Activated naive CD4-positive, alpha-beta T cell treated with anti-CD3 and anti-CD28 coated beads, Interleukin-2, amount 50 U/mL, for 72 hours (primary cell): ENCODE measurements at regions not wholly inside any gene's neighbourhood (a gene's known extent, or its start where the extent isn't known, plus 50 kb on each side); places are given as distances from the start of the nearest gene placed in this dataset.
"Not testable (repeated sequence)": the region's sequence is repeated elsewhere in the genome, so short reads cannot be mapped to it uniquely, and the experiment has no call there.

Experiments
- ATAC-seq, 2 donors: fragments of 150-1000 bp; cut with Tn5 transposase; 2 replicates each; pipeline ENCODE4 v1.10.0; 2021; ENCODE audit warnings: mild to moderate bottlenecking in 2 of 2, moderate library complexity in 2 of 2
- DNase-seq, 2 donors: peaks; one replicate each; pipeline ENCODE4 v3.0.0; 2021 to 2022; ENCODE audit warnings: low spot score in 2 of 2
- H3K27ac Mint-ChIP-seq, 2 donors: one replicate each; pipeline ENCODE4 v1.8.0; 2022; ENCODE audit warnings: mild to moderate bottlenecking in 2 of 2, mixed read lengths in 2 of 2
- H3K36me3 Mint-ChIP-seq, 2 donors: one replicate each; pipeline ENCODE4 v1.8.0; 2022; ENCODE audit warnings: mixed read lengths in 2 of 2
- H3K9me3 Mint-ChIP-seq, 2 donors: one replicate each; pipeline ENCODE4 v1.8.0; 2022; ENCODE audit warnings: mixed read lengths in 2 of 2

DNA sequence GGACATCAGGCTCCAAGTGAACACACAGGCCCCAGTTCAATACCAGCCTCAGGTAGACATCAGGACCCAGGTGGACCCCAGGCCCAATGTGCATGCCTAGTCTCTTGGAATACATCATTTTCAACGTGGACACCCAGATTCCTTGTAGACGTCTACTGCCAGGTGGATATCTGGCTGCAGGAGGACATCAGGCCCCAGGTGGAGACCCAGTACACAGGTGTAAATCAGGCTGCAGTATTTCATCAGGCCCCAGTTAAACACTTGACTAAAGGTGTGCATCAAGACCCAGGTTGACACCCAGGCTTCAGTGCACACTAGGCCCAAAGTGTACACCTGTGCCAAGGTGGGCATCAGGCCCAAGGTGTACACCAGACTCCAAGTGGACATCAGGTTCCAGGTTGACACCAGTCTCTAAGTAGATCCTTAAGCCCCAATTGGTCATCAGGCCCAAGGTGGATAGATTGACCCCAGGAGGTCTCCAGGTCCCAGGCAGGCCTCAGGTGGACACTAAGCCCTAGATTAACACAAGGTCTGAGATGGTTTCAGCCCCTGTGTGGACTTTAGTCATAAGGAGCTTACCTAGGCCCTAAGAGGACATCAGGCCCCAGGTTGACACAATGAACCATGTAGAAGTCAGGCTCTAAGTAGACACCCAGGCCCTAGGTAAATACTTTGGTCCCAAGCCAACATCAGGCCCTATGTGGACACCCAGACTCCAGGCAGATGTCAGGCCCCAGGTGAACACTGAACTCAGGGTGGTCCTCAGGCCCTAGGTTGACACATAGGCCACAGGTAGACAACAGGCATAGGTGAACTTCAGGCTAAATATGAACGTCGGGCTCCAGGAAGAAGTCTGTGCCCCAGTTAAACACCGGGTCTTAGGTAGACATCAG lies 1489.7 kb upstream of the TPTE start:
- not testable (repeated sequence) for H3K36me3 Mint-ChIP-seq, ATAC-seq, H3K27ac Mint-ChIP-seq, H3K9me3 Mint-ChIP-seq
- peak in 1 of 2 donors; percentile 2 for DNase-seq

DNA sequence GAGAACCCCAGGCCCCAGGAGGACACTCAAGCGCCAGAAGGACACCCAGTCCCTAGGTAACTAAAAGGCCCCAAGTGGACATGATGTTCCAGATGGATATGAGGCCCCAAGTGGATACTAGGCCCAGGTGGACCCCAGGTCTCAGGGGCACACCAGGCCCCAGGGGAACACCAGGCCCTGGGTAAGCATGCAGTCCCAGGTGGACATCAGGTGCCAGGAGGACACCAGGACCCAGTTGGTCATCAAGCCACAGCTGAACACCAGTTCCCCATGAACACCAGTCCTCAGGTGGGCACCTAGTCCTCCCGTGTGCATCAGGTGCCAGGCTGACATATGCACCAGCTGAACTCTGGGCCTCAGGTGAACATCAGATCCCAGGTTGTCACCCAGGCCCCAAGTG lies 1488.8 kb upstream of the TPTE start:
- not testable (repeated sequence) for H3K9me3 Mint-ChIP-seq, H3K27ac Mint-ChIP-seq, H3K36me3 Mint-ChIP-seq, ATAC-seq
- DNase-seq = peak in 1 of 2 donors; percentile 53

DNA sequence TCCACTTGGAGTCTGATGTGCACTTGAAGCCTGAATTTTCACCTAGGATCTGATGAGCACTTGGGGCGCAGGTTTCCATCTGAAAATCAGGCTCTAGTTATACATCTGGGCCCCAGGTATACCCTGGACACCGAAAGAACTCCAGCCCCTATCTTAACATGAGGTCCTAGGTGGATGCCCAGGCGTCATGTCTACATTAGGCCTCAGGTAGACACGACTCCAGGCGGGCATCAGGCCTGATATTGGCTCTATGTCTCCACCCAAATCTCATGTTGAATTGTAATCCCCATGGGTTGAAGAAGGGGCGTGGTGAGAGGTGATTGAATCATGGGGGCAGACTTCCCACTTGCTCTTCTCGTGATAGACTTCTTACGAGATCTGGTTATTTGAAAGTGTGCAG lies 1488.1 kb upstream of the TPTE start:
- H3K9me3 Mint-ChIP-seq, H3K27ac Mint-ChIP-seq, H3K36me3 Mint-ChIP-seq, ATAC-seq: not testable (repeated sequence)
- peak in 1 of 2 donors; percentile 5 for DNase-seq

DNA sequence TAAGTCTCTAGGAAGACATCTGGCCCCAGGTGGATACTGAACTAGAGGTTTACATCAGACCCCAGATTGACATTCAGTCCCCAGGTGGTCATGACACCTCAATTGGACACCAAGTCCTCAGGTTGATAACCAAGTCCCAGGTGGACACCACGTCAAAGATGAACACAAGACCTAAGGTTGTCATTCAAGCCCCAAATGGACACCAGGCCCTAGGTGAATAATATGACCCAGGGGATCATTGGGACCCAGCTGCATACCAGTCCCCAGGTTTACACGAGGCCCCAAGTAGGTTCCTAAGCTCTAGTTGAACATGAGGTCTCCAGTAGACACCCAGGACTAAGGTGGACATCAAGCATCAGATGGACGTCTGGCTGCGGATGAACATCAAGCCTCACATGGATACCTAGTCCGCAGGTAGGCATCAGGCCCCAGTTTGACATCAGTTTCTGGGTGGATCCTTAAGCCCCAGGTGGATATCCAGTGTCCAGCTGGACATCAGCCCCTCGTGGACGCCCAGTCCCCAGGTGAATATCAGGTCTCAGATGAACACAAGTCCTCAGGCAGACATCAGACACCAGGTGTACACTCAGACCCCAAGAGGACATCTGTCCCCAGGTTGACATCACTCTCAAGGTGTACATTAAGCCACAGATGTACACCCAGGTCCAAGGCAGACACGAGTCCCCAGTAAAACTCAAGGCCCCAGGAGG lies 1486.7 kb upstream of the TPTE start:
- peak in 1 of 2 donors; percentile 55 for DNase-seq
- not testable (repeated sequence) for H3K36me3 Mint-ChIP-seq, ATAC-seq, H3K27ac Mint-ChIP-seq, H3K9me3 Mint-ChIP-seq

DNA sequence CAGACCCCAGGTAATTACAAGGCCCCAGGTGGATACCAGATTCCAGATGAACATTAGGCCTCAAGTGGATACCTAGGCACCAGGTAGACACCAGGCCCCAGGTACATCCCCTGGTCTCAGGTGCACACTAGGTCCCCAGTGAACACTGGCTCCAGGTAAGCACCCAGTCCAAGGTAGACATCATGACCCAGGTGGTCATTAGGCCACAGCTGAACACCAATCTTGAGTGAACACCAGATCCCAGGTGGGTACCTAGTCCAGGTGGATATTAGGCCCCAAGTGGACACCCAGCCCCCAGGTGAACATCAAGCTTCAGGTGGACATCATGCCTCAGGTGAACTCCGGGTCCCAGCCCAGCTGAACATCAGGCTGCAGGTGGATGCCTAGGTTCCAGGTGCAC lies 1486.2 kb upstream of the TPTE start:
- not testable (repeated sequence) for H3K27ac Mint-ChIP-seq, H3K36me3 Mint-ChIP-seq, H3K9me3 Mint-ChIP-seq, ATAC-seq
- DNase-seq = peak in 1 of 2 donors; percentile 53

GRCh38 chr21:9035970-9036369 lies 1485.4 kb upstream of the TPTE start:
- peak in 1 of 2 donors; percentile 43 for DNase-seq
- not testable (repeated sequence) for H3K27ac Mint-ChIP-seq, ATAC-seq, H3K9me3 Mint-ChIP-seq
- peaks cover 13 to 16% of the 10 kb centered on the region in 2 donors for H3K36me3 Mint-ChIP-seq

DNA sequence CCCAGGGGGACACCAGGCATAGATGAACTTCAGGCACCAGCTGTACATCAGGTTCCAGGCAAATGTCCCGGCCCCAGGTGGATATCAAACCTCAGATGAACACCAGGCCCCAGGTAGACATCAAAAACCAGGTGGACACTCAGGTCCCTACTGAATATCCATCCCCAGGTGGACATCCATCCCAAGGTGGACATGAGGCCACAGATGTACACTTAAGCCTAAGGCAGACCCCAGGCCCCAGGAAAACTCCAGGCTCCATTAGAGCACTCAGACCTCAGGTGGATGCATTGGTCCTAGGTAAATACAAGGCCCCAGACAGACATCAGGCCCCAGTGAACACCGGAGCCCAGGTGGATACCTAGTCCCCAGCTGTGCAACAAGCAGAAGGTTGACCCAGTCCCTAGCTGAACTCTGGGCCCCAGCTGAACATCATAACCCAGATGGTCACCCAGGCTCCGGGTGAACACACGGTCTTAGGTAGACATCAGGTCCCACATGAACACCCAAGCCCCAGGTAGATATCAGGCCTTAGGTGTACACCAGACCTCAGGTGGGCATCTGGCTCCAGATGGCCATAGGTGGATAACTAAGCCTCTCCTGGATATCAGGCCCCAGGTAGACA lies 1484.3 kb upstream of the TPTE start:
- not testable (repeated sequence) for ATAC-seq, H3K9me3 Mint-ChIP-seq
- peak in 1 of 2 donors; percentile 52 for DNase-seq

GRCh38 chr21:9037588-9038544 lies 1483.5 kb upstream of the TPTE start:
- H3K9me3 Mint-ChIP-seq, ATAC-seq, H3K27ac Mint-ChIP-seq: not testable (repeated sequence)
- peak; percentile 2 to 56 for DNase-seq
- peaks cover 20 to 29% of the 10 kb centered on the region in 2 donors for H3K36me3 Mint-ChIP-seq

More for the DNA sequence above, 1484.3 kb upstream of the TPTE start:
- peaks cover 20 to 27% of the 10 kb centered on the region in 2 donors for H3K36me3 Mint-ChIP-seq
- not testable (repeated sequence) for H3K27ac Mint-ChIP-seq

DNA sequence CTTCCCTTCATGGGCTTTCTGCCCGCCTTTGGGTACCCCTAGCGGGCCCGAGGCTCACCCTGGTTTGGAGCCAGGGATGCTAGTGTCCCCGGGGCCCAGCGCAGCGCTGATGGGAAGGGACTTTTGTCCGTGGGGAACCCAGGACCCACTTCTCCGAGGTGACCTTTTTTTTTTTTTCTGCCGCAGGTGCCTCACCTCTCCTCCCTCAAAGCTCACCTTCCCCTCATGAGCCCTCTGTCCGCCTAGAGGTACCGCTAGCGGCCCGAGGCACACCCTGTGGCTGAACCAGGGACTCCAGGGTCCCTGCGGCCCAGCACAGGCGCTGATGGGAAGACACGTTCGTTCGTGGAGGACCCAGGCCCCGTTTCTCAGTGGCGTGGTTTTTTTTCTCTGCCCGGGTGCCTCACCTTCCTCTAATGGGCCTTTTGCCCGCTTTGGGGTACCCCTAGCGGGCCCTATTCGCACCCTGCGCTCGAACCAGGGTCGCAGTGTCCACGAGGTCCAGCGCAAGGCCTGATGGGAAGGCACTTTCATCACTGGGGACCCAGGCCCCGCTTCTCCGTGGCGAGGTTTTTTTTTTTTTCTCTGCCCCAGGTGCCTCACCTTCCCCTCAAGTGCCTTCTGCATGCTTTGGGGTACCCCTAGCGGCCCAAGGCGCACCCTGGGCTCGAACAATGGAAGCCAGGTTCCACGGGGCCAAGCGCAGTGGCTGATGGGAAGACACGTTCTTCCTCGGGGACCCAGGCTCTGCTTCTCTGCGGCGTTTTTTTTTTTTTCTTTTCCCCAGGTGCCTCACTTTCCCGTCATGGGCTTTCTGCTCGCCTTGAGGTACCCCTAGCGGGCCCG lies 1481.6 kb upstream of the TPTE start:
- peak; percentile 4 to 54 for DNase-seq
- not testable (repeated sequence) for ATAC-seq, H3K9me3 Mint-ChIP-seq, H3K27ac Mint-ChIP-seq
- peaks cover 20 to 29% of the 10 kb centered on the region in 2 donors for H3K36me3 Mint-ChIP-seq

DNA sequence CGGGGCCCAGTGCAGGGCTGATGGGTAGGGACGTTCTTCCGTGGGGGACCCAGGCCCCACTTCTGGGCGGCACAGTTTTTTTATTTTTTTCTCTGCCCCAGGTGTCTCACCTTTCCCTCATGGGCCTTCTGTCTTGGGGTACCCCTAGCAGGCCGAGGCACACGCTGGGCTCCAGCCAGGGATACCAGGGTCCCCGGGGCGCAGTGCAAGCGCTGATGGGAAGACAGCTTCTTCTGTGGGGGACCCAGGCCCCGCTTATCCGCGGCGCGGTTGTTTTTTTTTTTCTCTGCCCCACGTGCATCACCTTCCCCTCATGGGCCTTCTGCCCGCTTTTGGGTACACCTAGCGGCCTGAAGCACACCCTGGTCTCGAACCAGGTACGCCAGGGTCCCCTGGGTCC lies 1481.0 kb upstream of the TPTE start:
- H3K36me3 Mint-ChIP-seq = peaks cover 20 to 29% of the 10 kb centered on the region in 2 donors
- ATAC-seq, H3K9me3 Mint-ChIP-seq, DNase-seq, H3K27ac Mint-ChIP-seq: not testable (repeated sequence)

DNA sequence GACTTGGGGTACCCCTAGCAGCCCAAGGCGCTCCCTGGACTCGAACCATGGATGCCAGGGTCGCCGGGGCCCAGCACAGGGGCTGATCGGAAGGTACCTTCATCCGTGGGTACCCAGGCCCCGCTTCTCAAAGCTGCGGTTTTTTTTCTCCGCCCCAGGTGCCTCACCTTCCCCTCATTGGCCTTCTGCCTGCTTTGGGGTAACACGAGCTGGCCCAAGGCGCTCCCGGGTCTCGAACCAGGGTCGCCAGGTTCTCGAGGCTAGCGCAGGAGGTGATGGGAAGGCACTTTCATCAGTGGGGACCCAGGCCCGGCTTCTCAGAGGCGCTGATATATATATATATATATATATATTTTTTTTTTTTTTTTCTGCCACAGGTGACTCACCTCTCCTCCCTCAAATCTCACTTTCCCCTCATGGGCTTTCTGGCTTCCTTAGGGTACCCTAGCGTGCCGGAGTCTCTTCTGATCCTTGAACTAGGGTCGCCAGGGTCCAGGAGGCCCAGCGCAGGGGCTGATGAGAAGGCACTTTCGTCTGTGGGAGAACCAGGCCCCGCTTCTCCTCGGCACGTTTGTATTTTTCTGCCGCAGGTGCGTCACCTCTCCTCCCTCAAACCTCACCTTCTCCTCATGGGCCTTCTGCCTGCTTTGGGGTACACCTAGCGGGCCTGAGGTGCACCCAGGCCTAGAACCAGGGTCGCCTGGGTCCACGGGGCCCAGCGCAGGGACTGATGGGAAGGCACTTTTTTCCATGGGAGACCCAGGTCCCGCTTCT lies 1480.0 kb upstream of the TPTE start:
- not testable (repeated sequence) for DNase-seq, ATAC-seq, H3K9me3 Mint-ChIP-seq, H3K27ac Mint-ChIP-seq
- H3K36me3 Mint-ChIP-seq = peaks cover 20 to 29% of the 10 kb centered on the region in 2 donors

GRCh38 chr21:9043089-9043488 lies 1478.3 kb upstream of the TPTE start:
- not testable (repeated sequence) for DNase-seq, H3K27ac Mint-ChIP-seq, H3K9me3 Mint-ChIP-seq
- ATAC-seq = peak in 1 of 2 donors; percentile 44
- H3K36me3 Mint-ChIP-seq = peaks cover 20 to 29% of the 10 kb centered on the region in 2 donors

DNA sequence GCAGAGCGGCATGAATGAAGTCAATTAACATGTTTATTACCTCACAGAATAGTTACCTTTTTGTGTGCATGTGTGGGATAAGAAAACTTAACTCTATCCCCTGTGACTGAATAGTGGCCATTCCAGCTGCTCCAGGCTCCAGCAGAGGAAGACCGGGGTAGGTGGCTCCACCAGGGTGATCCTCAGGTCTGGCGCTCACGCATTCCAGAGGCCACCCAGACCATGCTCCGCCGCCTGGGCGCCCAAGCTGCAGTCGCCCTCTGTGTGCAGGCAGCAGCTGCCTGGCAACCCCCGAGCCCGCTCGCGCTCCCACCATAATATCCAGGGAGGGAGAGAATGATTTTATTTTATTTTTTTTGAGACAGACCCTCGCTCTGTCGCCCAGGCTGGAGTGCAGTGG lies 1474.5 kb upstream of the TPTE start:
- not testable (repeated sequence) for H3K27ac Mint-ChIP-seq, H3K9me3 Mint-ChIP-seq, H3K36me3 Mint-ChIP-seq, DNase-seq, ATAC-seq

DNA sequence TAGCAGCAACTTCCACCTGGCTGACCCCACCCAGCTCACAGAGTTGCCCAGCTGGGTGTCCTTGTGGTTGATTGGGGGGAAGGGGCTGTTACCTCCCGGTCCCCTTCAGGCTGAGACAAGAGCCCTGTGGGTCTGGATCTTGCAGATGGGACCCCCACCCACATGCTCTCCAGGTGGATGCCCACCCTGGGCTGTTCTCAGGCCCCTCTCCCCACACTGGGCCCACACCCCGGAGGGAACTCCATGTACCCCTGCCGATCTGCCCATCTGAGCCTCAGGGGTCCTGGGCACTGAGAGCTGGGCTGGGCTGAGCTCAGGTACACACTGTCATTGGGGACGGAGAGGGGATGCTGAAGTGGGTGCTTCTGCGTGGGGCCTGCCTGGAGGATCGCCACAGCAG lies 1453.9 kb upstream of the TPTE start:
- ATAC-seq, H3K9me3 Mint-ChIP-seq, H3K36me3 Mint-ChIP-seq, H3K27ac Mint-ChIP-seq, DNase-seq: not testable (repeated sequence)

GRCh38 chr21:9068622-9069021 lies 1452.8 kb upstream of the TPTE start:
- not testable (repeated sequence) for H3K9me3 Mint-ChIP-seq, H3K27ac Mint-ChIP-seq, H3K36me3 Mint-ChIP-seq, ATAC-seq, DNase-seq
